HCT116 (cell line): ENCODE measurements at regions not wholly inside any gene's neighbourhood (a gene's known extent, or its start where the extent isn't known, plus 50 kb on each side); places are given as distances from the start of the nearest gene placed in this dataset.

Experiments used
- EGR1 ChIP-seq: IDR thresholded peaks from 2 replicates; pipeline ENCODE4 v1.6.1; 2012; ENCODE audit warnings: low read depth
- EZH2 ChIP-seq: fragments of 200-600 bp; sonication (generic); IDR thresholded peaks from 2 replicates; pipeline ENCODE4 v1.6.1; 2017; ENCODE audit warnings: antibody characterized with exemption, mixed run types
- EZH2phosphoT487 ChIP-seq: fragments of 200-600 bp; IDR thresholded peaks from 2 replicates; pipeline ENCODE4 v1.6.1; 2018; ENCODE audit warnings: antibody characterized with exemption, borderline replicate concordance
- FOSL1 ChIP-seq: IDR thresholded peaks from 2 replicates; pipeline ENCODE4 v1.6.1; 2012; ENCODE audit warnings: low read depth
- POLR2A ChIP-seq: IDR thresholded peaks from 2 replicates; pipeline ENCODE4 v1.7.0; 2011; ENCODE audit warnings: borderline replicate concordance; ENCODE audit not compliant: insufficient read depth, insufficient read length; ENCODE audit errors: extremely low read depth
- POLR2AphosphoS5 ChIP-seq: IDR thresholded peaks from 2 replicates; pipeline ENCODE4 v1.6.1; 2011; ENCODE audit warnings: mild to moderate bottlenecking, low read depth, low read length, moderate library complexity
- RAD21 ChIP-seq: IDR thresholded peaks from 2 replicates; pipeline ENCODE4 v1.6.1; 2012; ENCODE audit warnings: low read depth, mild to moderate bottlenecking
- SRF ChIP-seq: IDR thresholded peaks from 2 replicates; pipeline ENCODE4 v1.6.1; 2012; ENCODE audit warnings: low read depth
- YY1 ChIP-seq: IDR thresholded peaks from 2 replicates; pipeline ENCODE4 v1.6.1; 2011; ENCODE audit warnings: low read length, low read depth, moderate library complexity, mild to moderate bottlenecking; ENCODE audit not compliant: insufficient replicate concordance; ENCODE audit errors: extremely low read depth
- ZFX ChIP-seq: fragments of 450-650 bp; IDR thresholded peaks from 2 replicates; pipeline ENCODE4 v1.6.1; 2017
- ZNF274 ChIP-seq: fragments of 200-500 bp; sonication (Bioruptor generic); IDR thresholded peaks from 2 replicates; pipeline ENCODE4 v1.6.1; 2014; ENCODE audit warnings: mild to moderate bottlenecking, low read depth, low read length, inconsistent platforms
- TF ChIP-seq, protein P1 (sequence below), 3 experiments: fragments of 200-600 bp in 1 of 3; sonication (generic) in 1 of 3; IDR thresholded peaks in 2 of 3; conservative IDR thresholded peaks in 1 of 3; 2 replicates each; pipeline ENCODE4 v1.5.1; 2012 to 2017; ENCODE audit warnings: low read depth in 2 of 3, low read length in 2 of 3, antibody characterized with exemption in 1 of 3, borderline replicate concordance in 1 of 3, control low read depth in 1 of 3, mild to moderate bottlenecking in 1 of 3, mixed read lengths in 1 of 3, mixed run types in 1 of 3, moderate library complexity in 1 of 3; ENCODE audit not compliant: insufficient read depth in 1 of 3
- TF ChIP-seq, protein P2 (sequence below): IDR thresholded peaks from 2 replicates; pipeline ENCODE4 v1.6.1; 2011; ENCODE audit warnings: mild to moderate bottlenecking, low read length, moderate library complexity; ENCODE audit not compliant: insufficient replicate concordance; ENCODE audit errors: extremely low read depth

DNA sequence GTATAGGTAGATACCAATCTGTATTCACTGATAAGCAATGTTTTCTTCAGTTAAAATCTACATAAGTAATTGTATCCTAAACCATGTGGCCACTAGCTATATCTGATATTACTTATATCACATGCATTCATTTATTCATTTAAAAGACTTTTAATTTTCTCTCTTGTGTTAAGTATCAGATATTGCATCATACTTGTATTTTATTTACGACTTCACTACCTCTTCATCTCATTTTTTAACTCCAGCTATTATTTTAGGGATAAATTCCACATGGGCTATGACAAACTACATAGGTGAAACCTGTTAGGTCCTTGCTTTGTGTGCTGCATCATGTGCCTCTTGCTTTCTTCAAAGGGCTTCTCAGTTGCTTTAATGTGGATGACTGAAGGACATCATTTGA, 1018.3 kb downstream of the ZPLD1 start:
- TF ChIP-seq, protein P1, sequence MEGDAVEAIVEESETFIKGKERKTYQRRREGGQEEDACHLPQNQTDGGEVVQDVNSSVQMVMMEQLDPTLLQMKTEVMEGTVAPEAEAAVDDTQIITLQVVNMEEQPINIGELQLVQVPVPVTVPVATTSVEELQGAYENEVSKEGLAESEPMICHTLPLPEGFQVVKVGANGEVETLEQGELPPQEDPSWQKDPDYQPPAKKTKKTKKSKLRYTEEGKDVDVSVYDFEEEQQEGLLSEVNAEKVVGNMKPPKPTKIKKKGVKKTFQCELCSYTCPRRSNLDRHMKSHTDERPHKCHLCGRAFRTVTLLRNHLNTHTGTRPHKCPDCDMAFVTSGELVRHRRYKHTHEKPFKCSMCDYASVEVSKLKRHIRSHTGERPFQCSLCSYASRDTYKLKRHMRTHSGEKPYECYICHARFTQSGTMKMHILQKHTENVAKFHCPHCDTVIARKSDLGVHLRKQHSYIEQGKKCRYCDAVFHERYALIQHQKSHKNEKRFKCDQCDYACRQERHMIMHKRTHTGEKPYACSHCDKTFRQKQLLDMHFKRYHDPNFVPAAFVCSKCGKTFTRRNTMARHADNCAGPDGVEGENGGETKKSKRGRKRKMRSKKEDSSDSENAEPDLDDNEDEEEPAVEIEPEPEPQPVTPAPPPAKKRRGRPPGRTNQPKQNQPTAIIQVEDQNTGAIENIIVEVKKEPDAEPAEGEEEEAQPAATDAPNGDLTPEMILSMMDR (IDR thresholded peaks at IDR 0.05 in 2 of 3, conservative IDR thresholded peaks at IDR 0.05 in 1 of 3; ENCODE audit: borderline replicate concordance in 1 of 3, insufficient read depth in 1 of 3, low read depth in 2 of 3, low read length in 2 of 3): no peak
- TF ChIP-seq, protein P2, sequence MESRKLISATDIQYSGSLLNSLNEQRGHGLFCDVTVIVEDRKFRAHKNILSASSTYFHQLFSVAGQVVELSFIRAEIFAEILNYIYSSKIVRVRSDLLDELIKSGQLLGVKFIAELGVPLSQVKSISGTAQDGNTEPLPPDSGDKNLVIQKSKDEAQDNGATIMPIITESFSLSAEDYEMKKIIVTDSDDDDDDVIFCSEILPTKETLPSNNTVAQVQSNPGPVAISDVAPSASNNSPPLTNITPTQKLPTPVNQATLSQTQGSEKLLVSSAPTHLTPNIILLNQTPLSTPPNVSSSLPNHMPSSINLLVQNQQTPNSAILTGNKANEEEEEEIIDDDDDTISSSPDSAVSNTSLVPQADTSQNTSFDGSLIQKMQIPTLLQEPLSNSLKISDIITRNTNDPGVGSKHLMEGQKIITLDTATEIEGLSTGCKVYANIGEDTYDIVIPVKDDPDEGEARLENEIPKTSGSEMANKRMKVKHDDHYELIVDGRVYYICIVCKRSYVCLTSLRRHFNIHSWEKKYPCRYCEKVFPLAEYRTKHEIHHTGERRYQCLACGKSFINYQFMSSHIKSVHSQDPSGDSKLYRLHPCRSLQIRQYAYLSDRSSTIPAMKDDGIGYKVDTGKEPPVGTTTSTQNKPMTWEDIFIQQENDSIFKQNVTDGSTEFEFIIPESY: no peak
- TF ChIP-seq ZNF274 (no peak), POLR2AphosphoS5 (no peak), POLR2A (no peak), RAD21 (no peak), ZFX (no peak), EZH2 (no peak), SRF (no peak), YY1 (no peak), EGR1 (no peak), EZH2phosphoT487 (no peak), FOSL1 (no peak)
